Heart left ventricle (tissue), 16 donors: ENCODE measurements at regions not wholly inside any gene's neighbourhood (a gene's known extent, or its start where the extent isn't known, plus 50 kb on each side); places are given as distances from the start of the nearest gene placed in this dataset.
A peak's percentile ranks its signal among the peaks of the same experiment; 100 is the strongest.

Experiments
- ATAC-seq, 4 donors: fragments of 200-7000 bp; cut with Tn5 transposase; one replicate each; pipeline ENCODE4 v1.9.1; 2020 to 2022; ENCODE audit warnings: moderate library complexity in 4 of 4, mild to moderate bottlenecking in 3 of 4, moderate number of reproducible peaks in 1 of 4
- DNase-seq, 5 donors: peaks; one replicate each; pipeline ENCODE4 v3.0.0-alpha.2; 2020
- H3K27ac ChIP-seq, 12 donors: fragments of 200-600 bp; sonication (generic) in 4 of 12; one replicate each; pipeline versions ENCODE4 v1.5.0 to v1.8.0; 2016 to 2022; ENCODE audit warnings: mild to moderate bottlenecking in 2 of 12
- H3K27me3 ChIP-seq, 9 donors: fragments of 200-600 bp; sonication (generic) in 2 of 9; one replicate each; pipeline versions ENCODE4 v1.5.1 to v1.8.0; 2016 to 2022; ENCODE audit warnings: mild to moderate bottlenecking in 3 of 9
- H3K36me3 ChIP-seq, 9 donors: fragments of 200-600 bp; sonication (generic) in 2 of 9; one replicate each; pipeline versions ENCODE4 v1.5.0 to v1.8.0; 2018 to 2022; ENCODE audit warnings: mild to moderate bottlenecking in 2 of 9
- H3K4me1 ChIP-seq, 12 donors: fragments of 200-600 bp; sonication (generic) in 4 of 12; one replicate each; pipeline versions ENCODE4 v1.5.0 to v1.8.0; 2016 to 2022; ENCODE audit warnings: mild to moderate bottlenecking in 3 of 12
- H3K4me3 ChIP-seq, 12 donors: fragments of 200-600 bp; sonication (generic) in 4 of 12; one replicate each; pipeline versions ENCODE4 v1.5.0 to v1.8.0; 2017 to 2022; ENCODE audit warnings: mild to moderate bottlenecking in 9 of 12, moderate library complexity in 4 of 12
- H3K9me3 ChIP-seq, 12 donors: fragments of 200-600 bp; sonication (generic) in 4 of 12; one replicate each; pipeline versions ENCODE4 v1.5.0 to v1.8.0; 2016 to 2022; ENCODE audit warnings: mild to moderate bottlenecking in 1 of 12
- CTCF ChIP-seq, 12 donors: fragments of 200-600 bp; sonication (generic) in 4 of 12; IDR thresholded peaks; one replicate each; pipeline versions ENCODE4 v1.5.0 to v1.8.0; 2018 to 2022; ENCODE audit warnings: antibody characterized with exemption in 12 of 12, mild to moderate bottlenecking in 5 of 12
- POLR2A ChIP-seq, 2 donors: fragments of 450-650 bp; IDR thresholded peaks; one replicate each; pipeline ENCODE4 v1.6.1; 2017; ENCODE audit warnings: antibody characterized with exemption in 2 of 2, mild to moderate bottlenecking in 2 of 2, moderate library complexity in 2 of 2
- WGBS, 4 donors: extraction: QIAGEN DNeasy Blood & Tissue Kit in 2 of 4; methylation state at CpG; one replicate each; pipeline versions ENCODE4 v1.1.5 to v1.1.7; 2013 to 2018; 5-methylcytosine and 5-hydroxymethylcytosine counted together
- intact Hi-C, 10 donors: fragments of 100-400 bp; cut with DNase I; formaldehyde crosslinking; loops; one replicate each; pipeline versions ENCODE4 v1.11.1 to v1.14.2; 2022
- donor health status: ischemic (EF 13 %, LVEDD 7.1; RV severe dilation, severe dysfunction).
- donor health status: healthy with polysubstance abuse.
- donor health status: DM: no; HTN: yes; CAD: no.
- donor health status: DM: no; HTN: no; CAD: no.
- donor health status: ischemic (EF 25% LVEDD 6.9; RV normal size, moderate dysfunction).
- donor health status: ischemic (EF 25% LVEDD 5.7; RV mildly dilated, moderate dysfunction).
- donor health status: healthy.
- donor health status: DM: yes; HTN: yes; CAD: no.
- donor health status: ischemic (EF 35%, LVEDD 5.7; RV mildly dilated, moderate dysfunction).
- donor health status: nonischemic (EF 11% LVEDD 7.7; RV severe dilation, severe dysfunction).
- donor health status: DM: yes; HTN: yes; CAD: no.
- donor health status: PGD.
- donor health status: ischemic (EF 29% LVEDD 5.4; RV normal size, mild dysfunction).
- donor health status: nonischemic (EF 23%, LVEDD 6.1; RV moderate dilation, normal function).

GRCh38 chr21:27678511-27678910 is 711.6 kb upstream of the ADAMTS5 start:
- 83 to 88% (median 86%) methylated on average over 2 of the region's 2 CpGs for WGBS, 4 donors
- TF ChIP-seq CTCF (IDR thresholded peaks at IDR 0.05) (no peak), POLR2A (IDR thresholded peaks at IDR 0.05) (no peak)
- ATAC-seq: no peak
- Histone ChIP-seq H3K4me3 (no peak overlapping the region), H3K27me3 (no peaks in the 10 kb centered on the region), H3K36me3 (no peaks in the 10 kb centered on the region), H3K27ac (no peak overlapping the region), H3K4me1 (no peaks in the 10 kb centered on the region), H3K9me3 (no peaks in the 10 kb centered on the region)
- no peak for DNase-seq
- intact Hi-C loops: no loop called here

GRCh38 chr21:27677546-27677945 is 710.7 kb upstream of the ADAMTS5 start:
- 16 to 81% (median 48%) methylated on average over 2 of the region's 2 CpGs for WGBS, 4 donors
- DNase-seq: no peak

GRCh38 chr21:27675306-27675705 is 708.4 kb upstream of the ADAMTS5 start:
- DNase-seq: no peak
- H3K36me3 ChIP-seq: no peaks in the 10 kb centered on the region
- intact Hi-C loops: no loop called here
- H3K27ac ChIP-seq: no peak overlapping the region
- WGBS, 4 donors: 75 to 82% (median 79%) methylated on average over 4 of the region's 4 CpGs
- no peaks in the 10 kb centered on the region for H3K4me1 ChIP-seq
- ATAC-seq: no peak
- no peaks in the 10 kb centered on the region for H3K27me3 ChIP-seq
- no peak overlapping the region for H3K4me3 ChIP-seq
- H3K9me3 ChIP-seq: no peaks in the 10 kb centered on the region
- no peak for TF ChIP-seq CTCF (IDR thresholded peaks at IDR 0.05)
- TF ChIP-seq POLR2A (IDR thresholded peaks at IDR 0.05): no peak

More at GRCh38 chr21:27677546-27677945, 710.7 kb upstream of the ADAMTS5 start:
- Histone ChIP-seq H3K36me3 (no peaks in the 10 kb centered on the region), H3K4me3 (no peak overlapping the region), H3K27me3 (no peaks in the 10 kb centered on the region), H3K4me1 (no peaks in the 10 kb centered on the region), H3K9me3 (no peaks in the 10 kb centered on the region), H3K27ac (no peak overlapping the region)
- TF ChIP-seq POLR2A (IDR thresholded peaks at IDR 0.05): no peak
- TF ChIP-seq CTCF (IDR thresholded peaks at IDR 0.05): no peak
- intact Hi-C loops: no loop called here
- ATAC-seq: no peak

- ATAC-seq (peak in 1 of 4 donors; percentile 31), DNase-seq (no peak)
- no peak overlapping the region for H3K27ac ChIP-seq
- WGBS, 4 donors: 88 to 93% (median 90%) methylated on average over 4 of the region's 4 CpGs
- no peaks in the 10 kb centered on the region for H3K27me3 ChIP-seq
- no peaks in the 10 kb centered on the region for H3K36me3 ChIP-seq
- intact Hi-C loops: no loop called here
- H3K9me3 ChIP-seq: no peaks in the 10 kb centered on the region
- H3K4me3 ChIP-seq: no peak overlapping the region
- TF ChIP-seq CTCF (IDR thresholded peaks at IDR 0.05) (no peak), POLR2A (IDR thresholded peaks at IDR 0.05) (no peak)
- H3K4me1 ChIP-seq: no peaks in the 10 kb centered on the region
Measured at GRCh38 chr21:27674041-27674615, 707.2 kb upstream of the ADAMTS5 start.
